ENCODE measurements at regions not wholly inside any gene's neighbourhood (a gene's known extent, or its start where the extent isn't known, plus 50 kb on each side); places are given as distances from the start of the nearest gene placed in this dataset.

DNA sequence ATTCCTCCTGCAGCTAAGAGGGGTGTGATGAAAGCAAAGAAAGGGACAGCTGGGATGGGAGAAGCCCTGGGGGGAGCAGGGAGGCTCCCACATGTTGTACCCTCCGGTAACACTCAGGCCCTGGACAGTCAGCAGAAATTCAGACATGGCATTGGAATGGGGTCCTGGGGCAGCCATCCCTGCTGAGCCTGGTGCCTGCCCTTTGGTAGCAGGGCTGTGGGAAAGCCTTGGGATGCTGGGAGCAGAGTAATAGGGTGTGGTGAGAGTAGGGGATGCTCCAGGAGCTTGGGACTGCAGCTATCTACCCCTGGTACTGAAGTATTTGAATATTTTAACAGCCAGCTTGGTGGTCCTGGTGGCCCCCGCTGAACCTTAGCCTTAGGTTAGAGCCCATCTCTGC is 56.8 kb downstream of the FAM241B start:
- DNase-seq, result no peak
- no peak overlapping the region for H3K4me3 ChIP-seq
- H3K36me3 ChIP-seq, result no peaks in the 10 kb centered on the region
- TF ChIP-seq, protein P1, sequence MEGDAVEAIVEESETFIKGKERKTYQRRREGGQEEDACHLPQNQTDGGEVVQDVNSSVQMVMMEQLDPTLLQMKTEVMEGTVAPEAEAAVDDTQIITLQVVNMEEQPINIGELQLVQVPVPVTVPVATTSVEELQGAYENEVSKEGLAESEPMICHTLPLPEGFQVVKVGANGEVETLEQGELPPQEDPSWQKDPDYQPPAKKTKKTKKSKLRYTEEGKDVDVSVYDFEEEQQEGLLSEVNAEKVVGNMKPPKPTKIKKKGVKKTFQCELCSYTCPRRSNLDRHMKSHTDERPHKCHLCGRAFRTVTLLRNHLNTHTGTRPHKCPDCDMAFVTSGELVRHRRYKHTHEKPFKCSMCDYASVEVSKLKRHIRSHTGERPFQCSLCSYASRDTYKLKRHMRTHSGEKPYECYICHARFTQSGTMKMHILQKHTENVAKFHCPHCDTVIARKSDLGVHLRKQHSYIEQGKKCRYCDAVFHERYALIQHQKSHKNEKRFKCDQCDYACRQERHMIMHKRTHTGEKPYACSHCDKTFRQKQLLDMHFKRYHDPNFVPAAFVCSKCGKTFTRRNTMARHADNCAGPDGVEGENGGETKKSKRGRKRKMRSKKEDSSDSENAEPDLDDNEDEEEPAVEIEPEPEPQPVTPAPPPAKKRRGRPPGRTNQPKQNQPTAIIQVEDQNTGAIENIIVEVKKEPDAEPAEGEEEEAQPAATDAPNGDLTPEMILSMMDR (IDR thresholded peaks at IDR 0.05; ENCODE audit: borderline replicate concordance), result no peak
- H3K4me1 ChIP-seq, result peaks cover 24% of the 10 kb centered on the region
- H3K27me3 ChIP-seq (ENCODE audit: low read depth), result no peaks in the 10 kb centered on the region
- intact Hi-C loops (cut with micrococcal nuclease), result no loop called here
- H3K27ac ChIP-seq (replicated peaks), result no peak overlapping the region
- no peaks in the 10 kb centered on the region for H3K9me3 ChIP-seq (replicated peaks)

DNA sequence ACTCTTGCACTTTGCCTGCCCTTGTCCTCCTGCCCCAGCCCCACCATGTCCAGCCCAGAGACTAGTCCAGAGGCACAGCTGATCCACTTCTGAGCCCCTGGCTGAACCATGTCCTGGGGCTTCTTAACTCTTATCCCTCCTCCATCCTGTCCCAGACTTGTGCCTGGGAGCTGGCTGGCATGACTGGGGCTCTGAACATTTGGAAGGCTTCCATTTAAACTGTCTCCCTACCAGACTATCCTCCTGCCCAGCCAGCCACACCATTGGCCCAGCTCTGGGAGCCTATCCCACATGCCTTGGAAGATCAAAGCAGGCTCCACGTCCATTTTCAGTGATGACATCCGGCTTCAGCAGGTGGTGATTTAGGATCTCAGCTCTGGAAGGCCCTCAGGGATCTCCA is 57.4 kb downstream of the FAM241B start:
- Histone ChIP-seq H3K4me3 (no peak overlapping the region), H3K36me3 (no peaks in the 10 kb centered on the region), H3K27me3 (ENCODE audit: low read depth) (no peaks in the 10 kb centered on the region), H3K27ac (replicated peaks) (no peak overlapping the region), H3K9me3 (replicated peaks) (no peaks in the 10 kb centered on the region), H3K4me1 (peaks cover 24% of the 10 kb centered on the region)
- intact Hi-C loops (cut with micrococcal nuclease), result no loop called here
- TF ChIP-seq, protein P1 (IDR thresholded peaks at IDR 0.05; ENCODE audit: borderline replicate concordance), result no peak
- DNase-seq, result no peak

- H3K36me3 ChIP-seq, result no peaks in the 10 kb centered on the region
- TF ChIP-seq, protein P1 (IDR thresholded peaks at IDR 0.05; ENCODE audit: borderline replicate concordance), result no peak
- no peaks in the 10 kb centered on the region for H3K4me1 ChIP-seq
- intact Hi-C loops (cut with micrococcal nuclease), result no loop called here
- H3K27me3 ChIP-seq (ENCODE audit: low read depth), result no peaks in the 10 kb centered on the region
- DNase-seq, result no peak
- no peak overlapping the region for H3K4me3 ChIP-seq
- no peak overlapping the region for H3K27ac ChIP-seq (replicated peaks)
- H3K9me3 ChIP-seq (replicated peaks), result no peaks in the 10 kb centered on the region
Measured at GRCh38 chr10:69692267-69692666, 62.2 kb downstream of the FAM241B start.

DNA sequence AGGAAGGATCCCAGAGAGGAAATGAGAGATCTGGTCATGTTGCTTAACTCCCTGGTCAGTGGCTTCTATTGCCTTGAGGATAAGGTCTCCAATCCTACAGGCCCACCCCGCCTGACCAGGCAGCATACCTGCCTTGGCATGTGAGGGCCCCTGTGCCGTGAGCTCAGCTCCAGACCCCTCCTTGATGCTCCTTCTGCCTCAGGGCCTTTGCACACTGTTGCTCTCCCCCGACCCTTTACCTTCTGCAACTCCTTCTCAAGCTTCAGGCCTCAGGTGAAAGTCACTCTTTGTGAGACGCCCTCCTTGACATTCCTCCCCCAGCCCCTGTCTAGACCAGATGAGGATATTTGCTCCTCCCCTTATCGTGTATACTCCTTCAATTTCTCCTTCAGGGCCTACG is 62.8 kb downstream of the FAM241B start:
- H3K27ac ChIP-seq (replicated peaks), result no peak overlapping the region
- H3K36me3 ChIP-seq, result no peaks in the 10 kb centered on the region
- no peaks in the 10 kb centered on the region for H3K9me3 ChIP-seq (replicated peaks)
- no peaks in the 10 kb centered on the region for H3K27me3 ChIP-seq (ENCODE audit: low read depth)
- H3K4me3 ChIP-seq, result no peak overlapping the region
- TF ChIP-seq, protein P1 (IDR thresholded peaks at IDR 0.05; ENCODE audit: borderline replicate concordance), result no peak
- no peaks in the 10 kb centered on the region for H3K4me1 ChIP-seq
- intact Hi-C loops (cut with micrococcal nuclease), result no loop called here
- DNase-seq, result no peak

DNA sequence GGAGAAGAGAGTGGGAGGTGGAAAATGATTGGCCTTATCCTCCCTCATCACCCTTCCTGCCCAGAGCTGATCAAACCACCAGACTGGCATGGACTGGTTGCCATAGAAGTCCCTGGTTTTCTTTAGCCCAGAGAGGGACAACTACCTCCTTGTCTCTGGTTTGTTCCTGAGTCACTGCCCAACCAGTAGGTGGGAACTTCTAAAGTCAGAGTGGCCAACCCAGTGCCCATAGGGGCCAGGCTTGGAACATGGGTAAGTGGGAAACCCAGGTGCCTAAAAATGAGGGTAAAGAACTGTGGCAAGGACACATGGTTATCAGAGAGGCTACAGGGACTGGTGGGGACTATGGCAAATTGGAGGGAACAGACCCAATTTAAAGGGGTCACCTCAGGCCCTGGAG is 63.8 kb downstream of the FAM241B start:
- no peaks in the 10 kb centered on the region for H3K4me1 ChIP-seq
- H3K9me3 ChIP-seq (replicated peaks), result no peaks in the 10 kb centered on the region
- TF ChIP-seq, protein P1 (IDR thresholded peaks at IDR 0.05; ENCODE audit: borderline replicate concordance), result no peak
- no peak for DNase-seq
- intact Hi-C loops (cut with micrococcal nuclease), result no loop called here
- no peaks in the 10 kb centered on the region for H3K27me3 ChIP-seq (ENCODE audit: low read depth)
- H3K36me3 ChIP-seq, result no peaks in the 10 kb centered on the region
- H3K4me3 ChIP-seq, result no peak overlapping the region
- H3K27ac ChIP-seq (replicated peaks), result no peak overlapping the region
